GM12878 (cell line): ENCODE measurements at regions not wholly inside any gene's neighbourhood (a gene's known extent, or its start where the extent isn't known, plus 50 kb on each side); places are given as distances from the start of the nearest gene placed in this dataset.

Experiments used
- ATAC-seq: fragments of 200-7000 bp; cut with Tn5 transposase; 3 replicates; pipeline ENCODE4 v1.9.1; 2020; ENCODE audit warnings: mild to moderate bottlenecking, moderate library complexity
- BruUV-seq: library from RNA; stranded (reverse); fragments of 400-500 nt; replicated peaks from 2 replicates; lab custom pipeline; 2021; lab: Mats Ljungman, UMichigan
- CTCF ChIA-PET: fragments of 300-600 bp; sonication (Branson Sonifier 250); formaldehyde crosslinking; extraction: SDS; loops from one replicate; lab custom pipeline; 2021; ENCODE audit warnings: inconsistent platforms; lab: Yijun Ruan, JAX
- POLR2A ChIA-PET: fragments of 350-600 bp; formaldehyde crosslinking; extraction: SDS; loops from one replicate; lab custom pipeline; 2021; ENCODE audit warnings: inconsistent platforms; lab: Charles Lee
- RAD21 ChIA-PET: fragments of 300-600 bp; sonication (Branson Sonifier 250); formaldehyde crosslinking; loops from one replicate; lab custom pipeline; 2023; ENCODE audit warnings: antibody characterized with exemption; ENCODE audit not compliant: unreplicated experiment; lab: Charles Lee
- SMC1A ChIA-PET: fragments of 300-600 bp; sonication (Branson Sonifier 250); formaldehyde crosslinking; loops from one replicate; lab custom pipeline; 2023; ENCODE audit not compliant: unreplicated experiment, uncharacterized antibody; lab: Charles Lee
- DNase-seq: peaks from one replicate; pipeline ENCODE4 v3.0.0-alpha.2; 2011; ENCODE audit warnings: low read depth, low spot score
- FAIRE-seq: peaks from 3 replicates; lab custom pipeline; 2011; peaks lifted over from hg19 to GRCh38; lab: Jason Lieb, UNC
- H2AFZ ChIP-seq: 2 replicates; pipeline ENCODE4 v1.6.0; 2011; ENCODE audit warnings: low read depth, low read length, control low read depth; ENCODE audit not compliant: control insufficient read depth
- H3K27ac ChIP-seq: 2 replicates; pipeline ENCODE4 v1.5.1; 2011; ENCODE audit warnings: control low read depth; ENCODE audit not compliant: control insufficient read depth, insufficient read depth
- H3K27me3 ChIP-seq, 2 experiments: replicated peaks in 1 of 2; 2 replicates each; pipeline versions ENCODE4 v1.6.0 to v1.6.1; 2011; ENCODE audit warnings: low read length in 1 of 2; ENCODE audit not compliant: control insufficient read depth in 2 of 2, insufficient read depth in 2 of 2
- H3K36me3 ChIP-seq, 2 experiments: 2 replicates each; pipeline ENCODE4 v1.5.1; 2011; ENCODE audit warnings: low read length in 1 of 2; ENCODE audit not compliant: control insufficient read depth in 2 of 2, insufficient read depth in 2 of 2
- H3K4me1 ChIP-seq: 2 replicates; pipeline ENCODE4 v1.6.1; 2011; ENCODE audit warnings: mild to moderate bottlenecking, low read length, moderate library complexity, mixed read lengths; ENCODE audit not compliant: control insufficient read depth, insufficient read depth
- H3K4me2 ChIP-seq: 2 replicates; pipeline ENCODE4 v1.6.0; 2011; ENCODE audit warnings: control low read depth; ENCODE audit not compliant: control insufficient read depth, insufficient read depth
- H3K4me3 ChIP-seq: fragments of 200-600 bp; sonication (generic); 2 replicates; pipeline ENCODE4 v1.5.1; 2016
- H3K79me2 ChIP-seq: 2 replicates; pipeline ENCODE4 v1.6.0; 2011; ENCODE audit warnings: low read length; ENCODE audit not compliant: control insufficient read depth, insufficient read depth
- H3K9ac ChIP-seq: 2 replicates; pipeline ENCODE4 v1.8.0; 2011; ENCODE audit warnings: low read length, control low read depth, mixed read lengths; ENCODE audit not compliant: control insufficient read depth, insufficient read depth
- H3K9me3 ChIP-seq: replicated peaks from 3 replicates; pipeline ENCODE4 v1.5.1; 2011; ENCODE audit warnings: mild to moderate bottlenecking, low read length; ENCODE audit not compliant: control insufficient read depth, insufficient read depth
- H4K20me1 ChIP-seq: 2 replicates; pipeline ENCODE4 v1.6.0; 2011; ENCODE audit not compliant: control insufficient read depth, insufficient read depth
- BCL3 ChIP-seq: IDR thresholded peaks from 2 replicates; pipeline ENCODE4 v1.6.1; 2011; ENCODE audit warnings: borderline replicate concordance, low read depth, mild to moderate bottlenecking, moderate library complexity, low read length; ENCODE audit not compliant: insufficient read depth, poor library complexity, severe bottlenecking
- CEBPZ ChIP-seq: fragments of 150-350 bp; IDR thresholded peaks from 2 replicates; pipeline ENCODE4 v1.6.1; 2016; ENCODE audit warnings: low read depth, low read length
- FOS ChIP-seq: IDR thresholded peaks from 3 replicates; pipeline ENCODE4 v1.6.1; 2011; ENCODE audit warnings: borderline replicate concordance; ENCODE audit not compliant: insufficient read length; ENCODE audit errors: extremely low read depth
- GABPA ChIP-seq: IDR thresholded peaks from 2 replicates; pipeline ENCODE4 v1.6.1; 2014; ENCODE audit warnings: antibody characterized with exemption, low read depth, mild to moderate bottlenecking, inconsistent platforms
- NFYB ChIP-seq: IDR thresholded peaks from 2 replicates; pipeline ENCODE4 v1.6.1; 2011; ENCODE audit warnings: low read depth, mild to moderate bottlenecking, low read length, improper control_type of control experiment, moderate library complexity; ENCODE audit not compliant: insufficient read depth
- RELA ChIP-seq: fragments of 450-650 bp; IDR thresholded peaks from 2 replicates; pipeline ENCODE4 v1.8.0; 2014; ENCODE audit warnings: borderline replicate concordance; ENCODE audit not compliant: partially characterized antibody
- SP1 ChIP-seq: IDR thresholded peaks from one replicate; pipeline ENCODE4 v1.6.1; 2011; ENCODE audit warnings: low read depth, low read length
- TAF1 ChIP-seq: IDR thresholded peaks from 2 replicates; pipeline ENCODE4 v1.6.1; 2011; ENCODE audit warnings: mild to moderate bottlenecking, low read depth, low read length, borderline replicate concordance
- TCF12 ChIP-seq: IDR thresholded peaks from 2 replicates; pipeline ENCODE4 v1.6.1; 2011; ENCODE audit warnings: low read depth, mild to moderate bottlenecking, low read length
- ZBTB33 ChIP-seq: fragments of 450-650 bp; IDR thresholded peaks from 2 replicates; pipeline ENCODE4 v1.6.1; 2017; ENCODE audit warnings: mild to moderate bottlenecking
- WGBS: methylation state at CpG from one replicate; pipeline ENCODE4 v1.1.6; 2016; ENCODE audit warnings: low lambda C conversion rate; ENCODE audit not compliant: insufficient replicate concordance, insufficient coverage; ENCODE audit errors: missing lambda C conversion rate; 5-methylcytosine and 5-hydroxymethylcytosine counted together
- in situ Hi-C: fragments of 300-500 bp; cut with MboI; formaldehyde crosslinking; loops from 9 replicates; pipeline ENCODE4 v1.14.3; 2018; ENCODE audit warnings: mixed read lengths
- intact Hi-C: fragments of 100-400 bp; cut with micrococcal nuclease; formaldehyde crosslinking; loops from one replicate; pipeline ENCODE4 v1.14.2; 2022; ENCODE audit not compliant: unreplicated experiment

- intact Hi-C loops (no loop called here), in situ Hi-C loops (no loop called here)
- no peaks in the 10 kb centered on the region for H3K27me3 ChIP-seq
- H3K4me1 ChIP-seq = peaks cover 15% of the 10 kb centered on the region
- no peak overlapping the region for H3K9ac ChIP-seq
- no peak overlapping the region for H3K4me3 ChIP-seq
- TF ChIP-seq NFYB = no peak
- TF ChIP-seq RELA = no peak
- TF ChIP-seq, all 136 proteins: peak for 0
- 89% methylated on average over 7 of the region's 7 CpGs for WGBS
- Histone ChIP-seq H3K79me2 (no peaks in the 10 kb centered on the region), H3K36me3 (no peaks in the 10 kb centered on the region), H3K27ac (no peak overlapping the region), H3K4me2 (no peak overlapping the region), H3K9me3 (no peaks in the 10 kb centered on the region), H2AFZ (no peak overlapping the region), H4K20me1 (no peaks in the 10 kb centered on the region)
- FAIRE-seq (no peak), DNase-seq (no peak), ATAC-seq (no peak)
- CTCF ChIA-PET = interaction anchor here (1.8 kb wide), 1 partner anchor 51 kb away, joined by 4 read pairs; no protein-coding TSS in a partner anchor
- POLR2A ChIA-PET = interaction anchor here (1.5 kb wide), 1 partner anchor 17 kb away, joined by 5 read pairs; no protein-coding TSS in a partner anchor
- no TSS peak for BruUV-seq
- RAD21 ChIA-PET = interaction anchor here (1.0 kb wide), 1 partner anchor 21 kb away, joined by 3 read pairs; no protein-coding TSS in a partner anchor
- SMC1A ChIA-PET = interaction anchor here (0.6 to 2.2 kb wide), 5 partner anchors 12 to 217 kb away, joined by 3 to 8 read pairs (median 3); no protein-coding TSS in a partner anchor
These were observed 66.7 kb upstream of the RTN4 start for GRCh38 chr2:55116966-55117365.

- ChIA-PET CTCF (no interaction called here), POLR2A (interaction anchor here (0.7 to 1.5 kb wide), 3 partner anchors 18 to 268 kb away, joined by 3 to 5 read pairs (median 5); no protein-coding TSS in a partner anchor), RAD21 (interaction anchor here (1.0 kb wide), 1 partner anchor 21 kb away, joined by 3 read pairs; no protein-coding TSS in a partner anchor), SMC1A (interaction anchor here (0.6 to 2.2 kb wide), 5 partner anchors 13 to 50 kb away, joined by 3 to 8 read pairs (median 5); no protein-coding TSS in a partner anchor)
- no peak for ATAC-seq
- no peak for FAIRE-seq
- Histone ChIP-seq H3K4me3 (no peak overlapping the region), H4K20me1 (no peaks in the 10 kb centered on the region), H2AFZ (no peak overlapping the region), H3K27me3 (no peaks in the 10 kb centered on the region), H3K27ac (no peak overlapping the region), H3K9me3 (no peaks in the 10 kb centered on the region), H3K79me2 (no peaks in the 10 kb centered on the region), H3K4me2 (no peak overlapping the region), H3K9ac (no peak overlapping the region), H3K36me3 (no peaks in the 10 kb centered on the region), H3K4me1 (peaks cover 15% of the 10 kb centered on the region)
- no peak for DNase-seq
- intact Hi-C loops = no loop called here
- no TSS peak for BruUV-seq
- WGBS = 100% methylated on average over 1 of the region's 1 CpG
- in situ Hi-C loops = no loop called here
- TF ChIP-seq FOS (no peak), BCL3 (no peak), ZBTB33 (no peak), TCF12 (no peak), TAF1 (no peak), CEBPZ (no peak), SP1 (no peak), GABPA (no peak)
These were observed 66.3 kb upstream of the RTN4 start for GRCh38 chr2:55116598-55116964.
